NCI-H2029 treated with DMSO at 0.1 percent for 48 hours (cell line): ENCODE measurements at regions not wholly inside any gene's neighbourhood (a gene's known extent, or its start where the extent isn't known, plus 50 kb on each side); places are given as distances from the start of the nearest gene placed in this dataset.
"Not testable (repeated sequence)": the region's sequence is repeated elsewhere in the genome, so short reads cannot be mapped to it uniquely, and the experiment has no call there.

Experiments used
- DNase-seq: peaks from one replicate; lab custom pipeline; 2025; lab: John Stamatoyannopoulos, UW

DNA sequence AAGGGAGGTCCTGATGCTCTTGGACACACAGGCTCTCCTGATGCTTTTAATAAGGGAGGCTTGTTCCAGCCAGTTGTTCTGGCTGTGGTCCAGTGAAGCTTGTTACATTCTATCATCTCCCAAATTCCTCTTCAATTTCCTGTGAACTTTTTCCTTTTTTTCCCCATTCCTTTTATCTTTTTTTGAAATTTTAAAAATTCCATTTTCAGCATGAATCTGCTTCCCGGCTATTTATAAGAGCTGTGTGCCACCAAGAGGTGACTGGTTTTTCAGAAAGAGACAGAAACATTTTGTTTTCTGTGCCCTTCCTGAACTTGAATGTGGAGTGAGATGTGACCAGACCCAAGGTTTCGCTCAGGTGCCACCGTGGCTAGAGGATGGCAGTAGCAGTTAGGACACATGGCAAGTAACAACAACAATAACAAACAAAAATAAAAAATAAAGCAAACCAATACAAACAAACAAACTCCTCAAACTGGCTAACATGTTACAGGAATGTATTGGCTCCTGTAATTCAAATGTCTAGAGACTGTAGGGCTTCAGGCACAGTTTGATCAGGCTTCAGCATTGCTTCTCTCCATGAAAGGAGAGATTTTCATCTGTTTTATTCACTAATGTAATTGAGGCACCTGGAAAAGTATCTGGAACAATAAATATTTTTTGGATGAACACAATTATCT is 121.1 kb downstream of the BOD1 start:
- DNase-seq: no peak

DNA sequence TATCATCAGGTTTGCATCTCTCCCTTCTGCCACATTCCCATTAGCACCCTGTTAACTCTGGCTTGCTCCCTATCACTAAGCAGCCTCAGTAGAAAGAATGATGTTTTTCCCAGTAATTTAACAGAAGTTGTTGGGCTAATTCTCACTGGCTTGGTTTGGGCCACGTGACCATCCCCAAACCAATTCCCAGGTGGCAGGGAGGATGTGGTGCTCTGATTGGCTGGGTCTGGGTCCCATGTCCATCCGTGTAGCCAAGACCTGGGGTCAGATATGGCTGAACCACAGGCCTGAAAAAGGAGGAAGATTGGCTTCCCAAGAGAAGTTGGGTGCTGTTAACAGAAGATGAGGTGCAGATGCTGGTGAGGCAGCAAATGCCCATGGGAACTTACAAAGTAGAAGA is 122.0 kb downstream of the BOD1 start:
- no peak for DNase-seq

DNA sequence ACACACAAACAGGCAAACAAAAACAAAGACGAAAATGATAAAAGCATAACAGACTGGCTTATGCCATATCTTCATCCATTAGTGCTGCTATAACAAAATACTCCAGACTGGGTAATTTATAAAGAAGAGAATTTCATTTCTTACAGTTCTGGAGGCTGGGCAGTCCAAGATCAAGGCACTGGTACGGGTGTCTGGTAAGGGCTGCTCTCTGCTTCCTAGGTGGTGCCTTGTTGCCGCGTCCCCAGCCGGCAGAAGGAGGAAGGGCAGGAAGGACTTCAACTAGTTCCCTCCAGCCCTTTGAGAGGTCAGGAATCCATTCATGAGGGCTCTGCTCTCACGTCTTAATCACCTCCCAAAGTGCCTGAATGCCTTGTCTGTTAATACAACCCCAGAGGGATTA is 122.6 kb downstream of the BOD1 start:
- DNase-seq: no peak

- DNase-seq: no peak
Measured at GRCh38 chr5:173493040-173493439, 123.4 kb downstream of the BOD1 start.

DNA sequence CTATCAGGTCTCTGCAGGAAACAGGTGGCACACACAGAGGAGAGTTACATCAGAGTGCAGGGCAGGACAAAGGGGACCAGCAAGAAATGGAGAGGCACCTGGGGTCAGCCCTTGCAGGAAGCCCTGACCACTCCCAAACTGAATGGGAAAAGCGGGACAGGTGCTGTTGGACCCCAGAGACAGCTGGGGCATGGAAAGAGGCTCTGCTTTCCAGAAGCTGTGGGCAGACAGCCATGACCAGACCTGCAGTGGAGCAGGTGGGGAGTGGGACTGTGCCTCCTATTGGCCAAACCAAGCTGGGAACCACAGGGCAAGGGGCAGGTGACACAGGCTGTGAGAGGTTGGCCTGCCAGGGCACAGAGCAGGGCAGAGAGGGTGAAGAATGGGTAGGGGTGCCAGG is 125.8 kb downstream of the BOD1 start:
- DNase-seq: no peak

GRCh38 chr5:173488144-173488543 is 128.3 kb downstream of the BOD1 start:
- no peak for DNase-seq

GRCh38 chr5:173487300-173487699 is 129.2 kb downstream of the BOD1 start:
- no peak for DNase-seq

GRCh38 chr5:173486355-173487225 is 129.9 kb downstream of the BOD1 start:
- DNase-seq: no peak

DNA sequence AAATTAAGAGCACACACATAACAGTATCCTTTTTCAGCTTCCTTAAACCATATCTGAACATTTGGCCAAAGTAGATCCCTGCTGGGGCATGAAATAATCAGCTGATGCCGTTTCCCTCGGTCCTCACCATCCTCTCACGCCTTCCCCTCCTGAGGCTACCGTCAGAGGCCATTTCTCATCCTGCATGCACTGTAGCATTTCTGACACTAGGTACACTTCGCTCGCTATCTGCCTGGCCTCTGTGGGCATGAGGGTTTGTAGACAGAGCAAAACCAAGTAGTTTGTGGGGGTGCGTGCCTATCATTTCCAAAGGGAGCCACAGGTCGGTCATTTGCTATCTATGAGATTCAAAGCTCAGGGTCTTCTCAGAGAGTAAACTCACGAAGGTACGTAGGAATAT is 131.9 kb downstream of the BOD1 start:
- DNase-seq: no peak

DNA sequence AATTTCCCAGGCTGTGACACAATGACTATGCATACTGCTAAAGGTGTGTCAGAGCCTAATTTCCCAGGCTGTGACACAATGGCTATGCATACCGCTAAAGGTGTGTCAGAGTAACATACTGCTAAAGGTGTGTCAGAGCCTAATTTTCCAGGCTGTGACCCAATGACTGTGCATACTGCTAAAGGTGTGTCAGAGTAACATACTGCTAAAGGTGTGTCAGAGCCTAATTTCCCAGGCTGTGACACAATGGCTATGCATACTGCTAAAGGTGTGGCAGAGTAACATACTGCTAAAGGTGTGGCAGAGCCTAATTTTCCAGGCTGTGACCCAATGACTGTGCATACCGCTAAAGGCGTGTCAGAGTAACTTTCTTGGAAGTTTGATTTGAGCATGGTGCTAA is 132.9 kb downstream of the BOD1 start:
- not testable (repeated sequence) for DNase-seq

- DNase-seq: no peak
Measured at GRCh38 chr5:173483160-173483559, 133.3 kb downstream of the BOD1 start.

DNA sequence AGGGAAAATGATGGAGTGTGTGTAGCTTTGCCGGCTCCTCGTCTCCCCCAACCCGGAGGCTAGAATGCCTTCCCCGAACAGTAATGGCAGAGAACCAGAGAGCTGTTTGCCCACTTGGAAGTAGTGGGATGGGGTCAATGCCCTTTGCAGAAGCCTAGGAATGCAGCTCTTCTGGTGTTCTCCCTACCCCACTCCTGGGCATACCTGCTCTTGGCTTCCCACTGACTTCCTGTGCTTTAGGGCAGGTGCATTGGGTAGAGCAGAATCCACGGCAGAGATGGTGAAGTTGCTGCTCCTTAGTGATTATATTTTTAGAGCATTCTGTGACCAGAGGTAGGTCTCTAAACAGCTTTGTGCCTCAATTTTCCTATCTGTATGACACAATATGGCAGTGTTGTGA is 134.6 kb downstream of the BOD1 start:
- no peak for DNase-seq

- DNase-seq: no peak
Measured at GRCh38 chr5:173480896-173481295, 135.6 kb downstream of the BOD1 start.

DNA sequence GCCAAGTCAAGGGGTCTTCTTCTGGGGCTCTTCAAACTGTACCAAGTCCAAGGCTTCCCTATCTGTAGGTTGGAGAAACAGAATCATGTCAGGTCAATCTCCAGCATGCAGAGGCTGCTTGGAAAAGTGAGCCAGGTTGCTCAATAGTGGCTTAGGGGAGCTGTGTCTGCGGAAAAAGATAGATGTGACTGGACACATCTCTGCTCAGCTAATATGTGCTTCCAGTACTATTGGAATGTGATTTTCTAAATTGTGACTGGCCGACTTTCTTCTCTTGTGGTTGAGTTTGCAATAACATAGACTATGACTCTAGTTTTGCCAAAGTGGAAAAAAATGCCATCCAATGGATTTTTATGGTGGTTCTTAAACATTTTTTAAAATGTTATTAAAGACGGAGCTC is 136.7 kb downstream of the BOD1 start:
- no peak for DNase-seq

DNA sequence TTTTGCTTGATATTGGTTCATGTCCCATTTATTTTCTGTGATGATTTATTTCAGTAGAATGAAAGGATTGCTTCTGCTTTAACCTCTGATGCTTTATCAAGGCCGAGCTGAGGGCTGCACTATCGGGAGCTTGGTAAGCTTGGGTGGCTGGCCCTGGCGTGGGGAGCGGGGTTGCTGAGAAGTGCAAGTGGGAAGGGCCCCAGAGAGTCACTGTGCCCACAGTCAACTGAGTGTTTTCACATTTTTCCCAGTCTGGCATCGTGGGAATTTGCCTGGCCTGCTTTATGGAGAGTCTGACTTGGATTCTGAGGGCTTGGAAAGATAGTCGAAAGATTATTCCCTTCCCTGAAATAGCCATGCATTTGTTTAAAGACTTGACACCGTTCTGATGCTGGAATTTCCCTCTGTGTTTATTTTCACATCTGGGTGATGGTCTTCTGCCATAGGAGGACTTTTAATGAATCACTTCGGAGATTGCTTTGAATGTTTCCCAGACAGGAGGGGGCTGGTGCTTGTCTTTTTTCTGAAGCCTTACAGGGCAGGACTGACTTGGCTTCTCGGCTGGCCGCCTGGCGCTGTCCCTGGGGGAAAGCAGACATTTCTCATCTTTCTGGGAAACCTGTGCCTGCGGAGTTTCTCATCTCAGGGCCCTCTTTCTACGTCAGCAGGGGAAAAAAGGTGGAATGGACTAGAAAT is 139.0 kb downstream of the BOD1 start:
- no peak for DNase-seq

DNA sequence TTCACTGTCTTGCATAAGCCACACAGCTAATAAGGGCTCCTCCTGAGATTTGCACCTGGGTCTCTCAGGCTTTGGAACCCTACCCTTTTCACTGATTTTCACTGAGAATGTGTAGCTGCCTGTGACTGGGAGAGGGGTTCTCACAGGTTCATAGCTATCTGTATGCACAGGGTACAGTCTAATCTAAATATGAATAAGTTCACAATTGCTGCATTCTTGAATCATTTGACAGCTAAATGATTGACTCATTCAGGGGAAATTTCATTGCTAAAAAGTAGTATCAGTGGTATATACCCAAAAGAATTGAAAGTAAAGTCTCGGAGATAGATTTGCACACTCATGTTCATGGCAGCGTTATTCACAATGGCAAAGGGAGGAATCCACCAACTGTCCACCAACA is 140.7 kb downstream of the BOD1 start:
- DNase-seq: no peak

- DNase-seq: no peak
Measured at GRCh38 chr5:173474881-173475287, 141.6 kb downstream of the BOD1 start.

GRCh38 chr5:173473288-173473687 is 143.2 kb downstream of the BOD1 start:
- no peak for DNase-seq

DNA sequence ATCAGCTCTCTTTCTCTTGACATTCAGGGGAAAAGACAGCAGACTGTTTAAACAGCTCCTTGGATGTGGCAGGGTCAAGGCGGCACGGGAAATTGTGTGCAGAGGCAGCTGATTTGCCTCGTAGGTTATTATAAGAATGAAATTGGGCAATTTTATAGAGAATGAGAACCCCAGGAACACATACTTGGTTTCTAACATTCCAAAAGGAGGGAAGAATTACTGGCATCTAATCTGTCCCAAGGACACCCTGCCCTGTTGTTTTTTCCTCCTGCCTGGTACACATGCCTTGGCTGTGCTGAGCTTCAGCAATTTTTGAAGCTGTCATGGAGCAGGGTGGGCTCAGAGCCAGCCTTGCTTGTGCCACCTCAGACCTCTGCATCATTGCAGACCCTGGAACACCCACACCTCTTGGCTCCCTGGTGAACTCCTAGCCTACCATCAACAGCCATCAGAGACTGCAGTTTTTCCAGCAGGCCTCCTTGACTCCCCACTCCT is 143.6 kb downstream of the BOD1 start:
- DNase-seq: no peak

GRCh38 chr5:173472164-173472563 is 143.9 kb upstream of the STC2 start:
- no peak for DNase-seq

DNA sequence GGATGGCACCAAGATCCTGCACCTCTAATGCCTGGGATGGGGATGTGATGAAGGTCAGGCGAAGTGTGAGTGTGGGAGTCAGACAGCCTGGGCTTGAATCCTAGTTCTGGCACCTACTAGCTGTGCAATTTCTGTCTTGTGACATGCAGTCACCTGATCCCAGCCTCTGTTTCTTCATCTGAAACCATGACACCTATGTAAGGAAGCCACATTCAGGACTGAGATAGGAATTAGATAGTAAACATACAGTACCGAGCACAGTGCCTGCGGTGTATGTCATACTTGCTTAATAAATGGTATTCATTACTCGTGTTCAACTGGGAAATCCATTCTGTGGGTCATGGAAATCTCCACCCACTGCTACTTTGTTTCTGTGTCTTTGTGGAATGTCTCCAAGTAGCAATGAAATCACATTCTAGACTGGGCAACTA is 140.6 kb upstream of the STC2 start:
- DNase-seq: no peak

DNA sequence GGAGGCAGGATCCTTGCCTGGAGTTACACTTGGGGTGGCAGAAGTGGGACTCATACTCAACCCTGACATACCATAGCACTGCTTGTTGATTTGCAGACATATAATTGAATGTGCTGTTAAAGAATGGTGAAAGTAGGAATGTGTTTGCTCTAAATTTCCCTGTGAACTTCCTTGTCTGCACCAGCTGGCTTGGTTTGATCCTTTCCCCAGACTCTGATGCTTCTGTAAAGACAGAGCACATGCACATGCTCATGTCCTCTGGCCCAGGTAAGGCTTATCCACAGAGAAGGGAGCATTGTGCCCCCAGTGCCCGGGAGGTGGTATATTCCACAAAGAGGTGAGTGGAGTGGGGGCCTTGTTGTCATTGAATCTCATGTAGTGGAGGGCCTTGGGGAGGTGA is 138.0 kb upstream of the STC2 start:
- DNase-seq: no peak

- DNase-seq: no peak
Measured at GRCh38 chr5:173464813-173465212, 136.6 kb upstream of the STC2 start.
